D341Med (cell line): ENCODE measurements at regions not wholly inside any gene's neighbourhood (a gene's known extent, or its start where the extent isn't known, plus 50 kb on each side); places are given as distances from the start of the nearest gene placed in this dataset.

Source experiments
- DNase-seq: peaks from one replicate; pipeline ENCODE4 v3.0.0; 2012; ENCODE audit warnings: low spot score

- DNase-seq: no peak
These were observed 59.9 kb downstream of the HTR1B start for GRCh38 chr6:77403424-77403823.

GRCh38 chr6:77401231-77401630 is 62.1 kb downstream of the HTR1B start:
- no peak for DNase-seq

- DNase-seq: no peak
These were observed 65.7 kb downstream of the HTR1B start for GRCh38 chr6:77397561-77397960.

GRCh38 chr6:77389402-77389801 is 73.9 kb downstream of the HTR1B start:
- no peak for DNase-seq

GRCh38 chr6:77383026-77383425 is 80.3 kb downstream of the HTR1B start:
- DNase-seq: no peak

GRCh38 chr6:77373955-77374354 is 89.3 kb downstream of the HTR1B start:
- DNase-seq: no peak

GRCh38 chr6:77371748-77372147 is 91.5 kb downstream of the HTR1B start:
- DNase-seq: no peak

- no peak for DNase-seq
These were observed 94.5 kb downstream of the HTR1B start for GRCh38 chr6:77368660-77369313.

GRCh38 chr6:77366798-77367197 is 96.5 kb downstream of the HTR1B start:
- DNase-seq: no peak

- DNase-seq: no peak
These were observed 99.6 kb downstream of the HTR1B start for GRCh38 chr6:77363702-77364101.

- DNase-seq: no peak
These were observed 101.2 kb downstream of the HTR1B start for GRCh38 chr6:77362055-77362454.

- DNase-seq: no peak
These were observed 102.3 kb downstream of the HTR1B start for GRCh38 chr6:77361018-77361417.

GRCh38 chr6:77356821-77357220 is 106.5 kb downstream of the HTR1B start:
- DNase-seq: no peak

- no peak for DNase-seq
These were observed 108.7 kb downstream of the HTR1B start for GRCh38 chr6:77354581-77354980.

GRCh38 chr6:77353129-77353528 is 110.2 kb downstream of the HTR1B start:
- no peak for DNase-seq

- DNase-seq: no peak
These were observed 122.0 kb downstream of the HTR1B start for GRCh38 chr6:77341058-77341986.

- no peak for DNase-seq
These were observed 123.0 kb downstream of the HTR1B start for GRCh38 chr6:77340331-77340730.

- DNase-seq: no peak
These were observed 123.4 kb downstream of the HTR1B start for GRCh38 chr6:77339926-77340325.

GRCh38 chr6:77337392-77337791 is 125.9 kb downstream of the HTR1B start:
- DNase-seq: no peak

- DNase-seq: no peak
These were observed 129.2 kb downstream of the HTR1B start for GRCh38 chr6:77334093-77334492.

GRCh38 chr6:77332915-77333623 is 130.2 kb downstream of the HTR1B start:
- DNase-seq: no peak

- DNase-seq: no peak
These were observed 136.6 kb downstream of the HTR1B start for GRCh38 chr6:77326711-77327110.

GRCh38 chr6:77326029-77326428 is 137.3 kb downstream of the HTR1B start:
- no peak for DNase-seq
